Esophagus muscularis mucosa (tissue), 3 donors: ENCODE measurements at regions not wholly inside any gene's neighbourhood (a gene's known extent, or its start where the extent isn't known, plus 50 kb on each side); places are given as distances from the start of the nearest gene placed in this dataset.

Source experiments
- CTCF ChIP-seq, 3 experiments: fragments of 200-600 bp in 2 of 3; fragments of 450-650 bp in 1 of 3; sonication (generic) in 2 of 3; IDR thresholded peaks; one replicate each; pipeline ENCODE4 v1.5.1; 2017 to 2019; ENCODE audit warnings: antibody characterized with exemption in 3 of 3, mild to moderate bottlenecking in 2 of 3, moderate library complexity in 1 of 3
- POLR2A ChIP-seq: fragments of 450-650 bp; IDR thresholded peaks from one replicate; pipeline ENCODE4 v1.6.1; 2017; ENCODE audit warnings: antibody characterized with exemption, moderate library complexity, mild to moderate bottlenecking, low read depth

DNA sequence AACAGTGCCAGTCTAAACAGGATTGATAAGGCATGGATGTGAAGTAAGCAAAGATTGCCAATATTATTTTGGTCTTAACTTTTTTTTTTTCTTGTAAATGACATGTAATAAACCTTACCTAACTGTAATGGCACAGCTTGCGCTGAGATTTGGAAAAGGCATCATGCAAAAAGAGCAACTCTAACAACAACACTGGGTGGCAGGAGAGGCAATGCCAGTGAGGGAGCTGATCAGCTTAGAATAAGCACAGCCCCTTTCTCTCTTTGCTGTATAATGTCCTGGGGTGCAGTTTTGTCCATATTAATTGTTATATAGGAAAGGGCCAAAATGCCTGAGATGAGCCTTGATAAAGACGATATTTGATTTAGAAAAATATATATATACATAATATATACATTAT is 1589.7 kb upstream of the FLRT2 start:
- TF ChIP-seq POLR2A (no peak), CTCF (IDR thresholded peaks at IDR 0.05) (no peak)
